PC-3 (cell line): ENCODE measurements at regions not wholly inside any gene's neighbourhood (a gene's known extent, or its start where the extent isn't known, plus 50 kb on each side); places are given as distances from the start of the nearest gene placed in this dataset.

Source experiments
- CTCF ChIP-seq: fragments of 300-600 bp; sonication (generic); conservative IDR thresholded peaks from 2 replicates; pipeline ENCODE4 v1.5.1; 2017; ENCODE audit warnings: antibody characterized with exemption, low read depth, mild to moderate bottlenecking, low read length
- EZH2 ChIP-seq: fragments of 300-600 bp; sonication (generic); IDR thresholded peaks from one replicate; pipeline ENCODE4 v1.6.1; 2017; ENCODE audit warnings: antibody characterized with exemption, mild to moderate bottlenecking, low read length; ENCODE audit not compliant: unreplicated experiment
- EZH2phosphoT487 ChIP-seq: fragments of 300-600 bp; sonication (generic); IDR thresholded peaks from 2 replicates; pipeline ENCODE4 v1.6.1; 2018; ENCODE audit warnings: mild to moderate bottlenecking, antibody characterized with exemption, low read length, borderline replicate concordance

GRCh38 chr18:5066380-5066977 is 130.6 kb downstream of the AKAIN1 start:
- peak; percentile 53 for TF ChIP-seq CTCF
- TF ChIP-seq EZH2: no peak
- no peak for TF ChIP-seq EZH2phosphoT487
